ENCODE measurements at regions not wholly inside any gene's neighbourhood (a gene's known extent, or its start where the extent isn't known, plus 50 kb on each side); places are given as distances from the start of the nearest gene placed in this dataset.

DNA sequence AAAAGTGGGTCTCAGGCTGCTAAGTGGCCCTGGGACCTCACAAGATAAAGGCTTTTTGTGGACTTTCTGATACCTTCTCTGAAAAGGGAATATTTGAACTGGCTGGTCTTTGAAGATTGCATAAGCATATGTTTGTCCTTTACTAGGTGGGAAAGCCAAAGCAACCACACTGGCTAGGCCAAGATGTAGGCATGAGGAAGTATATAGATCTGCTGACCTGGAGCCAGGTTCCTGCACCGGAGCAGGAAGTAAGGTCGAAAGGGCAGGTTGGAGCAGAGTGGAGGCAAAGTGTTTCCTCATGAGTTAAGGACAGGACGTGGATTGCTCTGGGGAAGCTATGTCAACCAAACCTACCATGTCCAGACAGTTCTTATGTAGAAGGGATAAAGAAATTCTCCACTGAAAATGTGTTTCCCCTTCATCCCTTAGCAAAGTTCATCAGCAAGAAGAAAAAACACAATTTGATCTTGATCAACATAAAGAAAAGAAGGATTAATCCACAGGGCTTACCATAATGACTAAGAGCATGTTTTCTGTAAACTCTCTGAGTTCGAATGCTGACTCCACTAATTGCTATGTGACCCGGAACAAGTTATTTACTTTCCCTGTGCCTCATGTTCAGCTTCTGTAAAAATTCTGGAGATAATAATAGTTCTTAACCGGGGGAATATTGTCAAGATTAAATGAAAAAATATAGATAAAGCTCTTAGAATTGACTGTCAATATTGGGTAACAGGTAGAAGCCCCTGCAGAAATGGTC, 156.1 kb upstream of the SRD5A2 start:
- no peak for TF ChIP-seq CTCF (conservative IDR thresholded peaks at IDR 0.05)
- TF ChIP-seq ZFX (IDR thresholded peaks at IDR 0.05), result no peak

Measured in C4-2B (cell line).